NCI-H2081 (cell line): ENCODE measurements at regions not wholly inside any gene's neighbourhood (a gene's known extent, or its start where the extent isn't known, plus 50 kb on each side); places are given as distances from the start of the nearest gene placed in this dataset.

Source experiments
- DNase-seq, 2 experiments: peaks; one replicate each; lab custom pipeline; 2025; lab: John Stamatoyannopoulos, UW

- DNase-seq = no peak
Observed at GRCh38 chr2:121159291-121160071, 125.5 kb downstream of the TFCP2L1 start.

GRCh38 chr2:121160366-121160765, 124.6 kb downstream of the TFCP2L1 start:
- DNase-seq = no peak

GRCh38 chr2:121161272-121161671, 123.7 kb downstream of the TFCP2L1 start:
- DNase-seq = no peak

- no peak for DNase-seq
Observed at GRCh38 chr2:121162893-121163292, 122.1 kb downstream of the TFCP2L1 start.

- no peak for DNase-seq
Observed at GRCh38 chr2:121164042-121164441, 121.0 kb downstream of the TFCP2L1 start.

- no peak for DNase-seq
Observed at GRCh38 chr2:121165038-121165542, 119.9 kb downstream of the TFCP2L1 start.
